Brain microvascular endothelial cell (primary cell): ENCODE measurements at regions not wholly inside any gene's neighbourhood (a gene's known extent, or its start where the extent isn't known, plus 50 kb on each side); places are given as distances from the start of the nearest gene placed in this dataset.

Experiments used
- DNase-seq: peaks from one replicate; pipeline ENCODE4 v3.0.0-alpha.2; 2020
- H3K27ac ChIP-seq: fragments of 250-450 bp; sonication (Bioruptor Pico); 2 replicates; pipeline ENCODE4 v1.5.1; 2020; ENCODE audit warnings: mild to moderate bottlenecking, moderate library complexity
- H3K27me3 ChIP-seq: fragments of 250-450 bp; sonication (Bioruptor Pico); replicated peaks from 2 replicates; pipeline ENCODE4 v1.5.1; 2020; ENCODE audit warnings: mild to moderate bottlenecking
- H3K36me3 ChIP-seq: fragments of 250-450 bp; sonication (Bioruptor Pico); replicated peaks from 2 replicates; pipeline ENCODE4 v1.5.1; 2020; ENCODE audit warnings: mild to moderate bottlenecking
- H3K4me3 ChIP-seq: 2 replicates; pipeline ENCODE4 v1.5.1; 2011; ENCODE audit warnings: low read depth, mild to moderate bottlenecking, control low read depth, low read length, moderate library complexity
- in situ Hi-C: cut with HindIII; loops from 2 replicates; pipeline ENCODE4 v1.10.0; 2017; ENCODE audit warnings: low sequenced_read_pairs, low pct_ligation_motif_present
- TF ChIP-seq, protein P1 (sequence below): IDR thresholded peaks from 2 replicates; pipeline ENCODE4 v1.5.1; 2011; ENCODE audit warnings: low read depth, mild to moderate bottlenecking, moderate library complexity, low read length, control low read depth, inconsistent platforms; ENCODE audit errors: missing control alignments

DNA sequence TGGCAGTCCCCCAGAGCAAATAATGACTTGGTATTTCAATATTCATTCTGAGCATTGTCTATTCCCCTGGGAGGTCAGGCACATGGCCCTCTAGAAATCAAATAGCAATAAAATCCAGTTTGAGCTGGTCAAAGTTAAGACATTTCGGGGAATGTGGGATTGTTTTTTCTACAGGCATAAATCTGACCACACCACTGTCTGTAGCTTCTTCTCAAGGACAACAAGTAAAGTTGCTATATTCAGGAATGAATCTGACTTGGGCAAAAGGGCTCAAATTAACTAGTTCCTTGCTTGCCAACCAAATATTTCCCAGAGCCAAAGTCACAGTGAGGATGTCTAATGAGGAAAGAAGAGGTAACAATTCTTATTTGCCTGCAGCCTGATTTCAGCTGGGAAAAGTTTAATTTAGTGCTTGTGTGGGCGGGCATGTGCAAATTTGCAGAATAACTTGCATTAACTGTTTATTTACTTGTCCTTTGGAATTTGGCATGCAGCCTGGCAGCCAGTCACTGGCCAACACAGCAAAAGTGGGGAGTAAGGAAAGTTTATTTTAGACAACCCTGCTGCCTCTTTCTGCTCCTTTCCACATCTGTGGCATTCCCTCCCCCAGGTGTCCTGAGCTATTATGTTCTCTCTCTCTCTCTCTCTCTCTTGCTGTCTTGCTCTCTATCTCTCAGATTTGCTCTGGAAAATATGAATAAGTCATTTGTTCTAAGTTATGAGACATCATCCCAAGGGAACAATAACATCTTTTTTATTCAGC is 51.2 kb upstream of the ARHGAP20 start:
- in situ Hi-C loops, result no loop called here
- H3K36me3 ChIP-seq, result no peaks in the 10 kb centered on the region
- peak; percentile 31 for DNase-seq
- H3K27me3 ChIP-seq, result no peaks in the 10 kb centered on the region
- no peak overlapping the region for H3K27ac ChIP-seq
- no peak overlapping the region for H3K4me3 ChIP-seq
- TF ChIP-seq, protein P1, sequence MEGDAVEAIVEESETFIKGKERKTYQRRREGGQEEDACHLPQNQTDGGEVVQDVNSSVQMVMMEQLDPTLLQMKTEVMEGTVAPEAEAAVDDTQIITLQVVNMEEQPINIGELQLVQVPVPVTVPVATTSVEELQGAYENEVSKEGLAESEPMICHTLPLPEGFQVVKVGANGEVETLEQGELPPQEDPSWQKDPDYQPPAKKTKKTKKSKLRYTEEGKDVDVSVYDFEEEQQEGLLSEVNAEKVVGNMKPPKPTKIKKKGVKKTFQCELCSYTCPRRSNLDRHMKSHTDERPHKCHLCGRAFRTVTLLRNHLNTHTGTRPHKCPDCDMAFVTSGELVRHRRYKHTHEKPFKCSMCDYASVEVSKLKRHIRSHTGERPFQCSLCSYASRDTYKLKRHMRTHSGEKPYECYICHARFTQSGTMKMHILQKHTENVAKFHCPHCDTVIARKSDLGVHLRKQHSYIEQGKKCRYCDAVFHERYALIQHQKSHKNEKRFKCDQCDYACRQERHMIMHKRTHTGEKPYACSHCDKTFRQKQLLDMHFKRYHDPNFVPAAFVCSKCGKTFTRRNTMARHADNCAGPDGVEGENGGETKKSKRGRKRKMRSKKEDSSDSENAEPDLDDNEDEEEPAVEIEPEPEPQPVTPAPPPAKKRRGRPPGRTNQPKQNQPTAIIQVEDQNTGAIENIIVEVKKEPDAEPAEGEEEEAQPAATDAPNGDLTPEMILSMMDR, result no peak

DNA sequence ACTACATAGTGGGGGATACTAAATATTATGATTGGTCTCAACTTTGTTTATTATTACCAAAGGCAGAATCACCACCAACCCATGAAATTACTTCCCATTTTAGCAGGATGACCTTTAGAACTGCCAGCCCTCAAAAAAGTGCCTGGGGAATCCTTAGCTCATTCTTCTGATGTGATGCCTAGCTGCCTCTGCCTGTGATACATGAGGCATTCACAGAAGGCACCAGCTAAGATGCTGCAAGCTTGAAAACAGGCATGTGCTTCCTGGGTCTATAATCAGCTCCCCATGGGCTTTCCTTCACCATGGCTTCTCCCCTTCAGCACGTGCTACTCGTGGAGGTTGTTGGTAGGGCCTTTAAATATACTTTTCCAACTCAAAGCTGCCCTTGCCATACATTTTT is 50.4 kb upstream of the ARHGAP20 start:
- DNase-seq, result no peak
- Histone ChIP-seq H3K27ac (no peak overlapping the region), H3K36me3 (no peaks in the 10 kb centered on the region), H3K27me3 (no peaks in the 10 kb centered on the region), H3K4me3 (no peak overlapping the region)
- TF ChIP-seq, protein P1, result no peak
- in situ Hi-C loops, result no loop called here
